NCI-H345 treated with DMSO at 0.1 percent for 48 hours (cell line): ENCODE measurements at regions not wholly inside any gene's neighbourhood (a gene's known extent, or its start where the extent isn't known, plus 50 kb on each side); places are given as distances from the start of the nearest gene placed in this dataset.

Source experiments
- DNase-seq: peaks from one replicate; lab custom pipeline; 2025; ENCODE audit not compliant: unreplicated experiment; lab: John Stamatoyannopoulos, UW

- no peak for DNase-seq
These were observed 202.3 kb upstream of the FSTL5 start for GRCh38 chr4:162366146-162366545.

- DNase-seq, result no peak
These were observed 200.9 kb upstream of the FSTL5 start for GRCh38 chr4:162364651-162365050.

- DNase-seq, result no peak
These were observed 196.8 kb upstream of the FSTL5 start for GRCh38 chr4:162360369-162361149.

- no peak for DNase-seq
These were observed 192.4 kb upstream of the FSTL5 start for GRCh38 chr4:162356181-162356580.

- DNase-seq, result no peak
These were observed 188.8 kb upstream of the FSTL5 start for GRCh38 chr4:162352580-162353107.

- DNase-seq, result no peak
These were observed 186.5 kb upstream of the FSTL5 start for GRCh38 chr4:162350331-162350730.

- no peak for DNase-seq
These were observed 185.6 kb upstream of the FSTL5 start for GRCh38 chr4:162349395-162349794.

- DNase-seq, result no peak
These were observed 184.0 kb upstream of the FSTL5 start for GRCh38 chr4:162347842-162348213.

GRCh38 chr4:162347156-162347841, 183.5 kb upstream of the FSTL5 start:
- DNase-seq, result no peak

GRCh38 chr4:162343967-162344366, 180.2 kb upstream of the FSTL5 start:
- no peak for DNase-seq

- DNase-seq, result no peak
These were observed 177.7 kb upstream of the FSTL5 start for GRCh38 chr4:162341533-162341932.

GRCh38 chr4:162323919-162324318, 160.1 kb upstream of the FSTL5 start:
- no peak for DNase-seq

- no peak for DNase-seq
These were observed 158.3 kb upstream of the FSTL5 start for GRCh38 chr4:162322054-162322453.

- DNase-seq, result no peak
These were observed 122.0 kb upstream of the FSTL5 start for GRCh38 chr4:162285753-162286152.

- no peak for DNase-seq
These were observed 118.9 kb upstream of the FSTL5 start for GRCh38 chr4:162282684-162283083.

- no peak for DNase-seq
These were observed 110.6 kb upstream of the FSTL5 start for GRCh38 chr4:162274354-162274753.

GRCh38 chr4:162272215-162272614, 108.4 kb upstream of the FSTL5 start:
- no peak for DNase-seq

- DNase-seq, result no peak
These were observed 105.1 kb upstream of the FSTL5 start for GRCh38 chr4:162268911-162269310.

GRCh38 chr4:162265802-162266201, 102.0 kb upstream of the FSTL5 start:
- no peak for DNase-seq

GRCh38 chr4:162245051-162245450, 81.3 kb upstream of the FSTL5 start:
- no peak for DNase-seq

- no peak for DNase-seq
These were observed 78.1 kb upstream of the FSTL5 start for GRCh38 chr4:162241857-162242256.

- DNase-seq, result no peak
These were observed 76.4 kb upstream of the FSTL5 start for GRCh38 chr4:162239992-162240769.
